Parathyroid adenoma (tissue), 2 donors: ENCODE measurements at regions not wholly inside any gene's neighbourhood (a gene's known extent, or its start where the extent isn't known, plus 50 kb on each side); places are given as distances from the start of the nearest gene placed in this dataset.
"Not testable (repeated sequence)": the region's sequence is repeated elsewhere in the genome, so short reads cannot be mapped to it uniquely, and the experiment has no call there.

ENCODE experiments used
- H2AFZ ChIP-seq: fragments of 300-600 bp; sonication (generic); one replicate; pipeline ENCODE4 v1.7.0; 2017; ENCODE audit warnings: antibody characterized with exemption, mild to moderate bottlenecking
- H3K27ac ChIP-seq: fragments of 300-600 bp; sonication (generic); one replicate; pipeline ENCODE4 v1.7.0; 2017
- H3K27me3 ChIP-seq: fragments of 300-600 bp; sonication (generic); one replicate; pipeline ENCODE4 v1.7.0; 2017; ENCODE audit warnings: low read length; ENCODE audit not compliant: control insufficient read depth, insufficient read depth
- H3K36me3 ChIP-seq: fragments of 300-600 bp; sonication (generic); one replicate; pipeline ENCODE4 v1.7.0; 2017; ENCODE audit warnings: low read length; ENCODE audit not compliant: control insufficient read depth, insufficient read depth
- H3K4me1 ChIP-seq: fragments of 300-600 bp; sonication (generic); one replicate; pipeline ENCODE4 v1.7.0; 2017; ENCODE audit warnings: control low read depth
- H3K4me2 ChIP-seq: fragments of 300-600 bp; sonication (generic); one replicate; pipeline ENCODE4 v1.7.0; 2017; ENCODE audit warnings: low read length
- H3K4me3 ChIP-seq: fragments of 300-600 bp; sonication (generic); one replicate; pipeline ENCODE4 v1.7.0; 2017; ENCODE audit warnings: low read depth, low read length
- H3K79me2 ChIP-seq: fragments of 300-600 bp; sonication (generic); one replicate; pipeline ENCODE4 v1.7.0; 2017; ENCODE audit warnings: control low read depth
- H3K9ac ChIP-seq: fragments of 300-600 bp; sonication (generic); one replicate; pipeline ENCODE4 v1.7.0; 2017; ENCODE audit warnings: mild to moderate bottlenecking
- H3K9me3 ChIP-seq: fragments of 300-600 bp; sonication (generic); one replicate; pipeline ENCODE4 v1.7.0; 2017; ENCODE audit warnings: low read length; ENCODE audit not compliant: control insufficient read depth
- TF ChIP-seq, protein P1 (sequence below): fragments of 300-600 bp; sonication (generic); IDR thresholded peaks from one replicate; pipeline ENCODE4 v1.7.0; 2017; ENCODE audit warnings: antibody characterized with exemption, mild to moderate bottlenecking
- donor health status: primary hyperparathyroidism.

- H3K79me2 ChIP-seq, result no peaks in the 10 kb centered on the region
- H3K9ac ChIP-seq, result no peak overlapping the region
- H3K4me3 ChIP-seq, result no peak overlapping the region
- H3K36me3 ChIP-seq, result no peaks in the 10 kb centered on the region
- TF ChIP-seq, protein P1, sequence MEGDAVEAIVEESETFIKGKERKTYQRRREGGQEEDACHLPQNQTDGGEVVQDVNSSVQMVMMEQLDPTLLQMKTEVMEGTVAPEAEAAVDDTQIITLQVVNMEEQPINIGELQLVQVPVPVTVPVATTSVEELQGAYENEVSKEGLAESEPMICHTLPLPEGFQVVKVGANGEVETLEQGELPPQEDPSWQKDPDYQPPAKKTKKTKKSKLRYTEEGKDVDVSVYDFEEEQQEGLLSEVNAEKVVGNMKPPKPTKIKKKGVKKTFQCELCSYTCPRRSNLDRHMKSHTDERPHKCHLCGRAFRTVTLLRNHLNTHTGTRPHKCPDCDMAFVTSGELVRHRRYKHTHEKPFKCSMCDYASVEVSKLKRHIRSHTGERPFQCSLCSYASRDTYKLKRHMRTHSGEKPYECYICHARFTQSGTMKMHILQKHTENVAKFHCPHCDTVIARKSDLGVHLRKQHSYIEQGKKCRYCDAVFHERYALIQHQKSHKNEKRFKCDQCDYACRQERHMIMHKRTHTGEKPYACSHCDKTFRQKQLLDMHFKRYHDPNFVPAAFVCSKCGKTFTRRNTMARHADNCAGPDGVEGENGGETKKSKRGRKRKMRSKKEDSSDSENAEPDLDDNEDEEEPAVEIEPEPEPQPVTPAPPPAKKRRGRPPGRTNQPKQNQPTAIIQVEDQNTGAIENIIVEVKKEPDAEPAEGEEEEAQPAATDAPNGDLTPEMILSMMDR, result no peak
- H3K27me3 ChIP-seq, result no peaks in the 10 kb centered on the region
- H2AFZ ChIP-seq, result no peak overlapping the region
- H3K9me3 ChIP-seq, result no peaks in the 10 kb centered on the region
- H3K4me2 ChIP-seq, result no peak overlapping the region
- no peak overlapping the region for H3K27ac ChIP-seq
- peaks cover 32% of the 10 kb centered on the region for H3K4me1 ChIP-seq
Observed at GRCh38 chr10:44280226-44281014, 104.5 kb downstream of the CXCL12 start.

DNA sequence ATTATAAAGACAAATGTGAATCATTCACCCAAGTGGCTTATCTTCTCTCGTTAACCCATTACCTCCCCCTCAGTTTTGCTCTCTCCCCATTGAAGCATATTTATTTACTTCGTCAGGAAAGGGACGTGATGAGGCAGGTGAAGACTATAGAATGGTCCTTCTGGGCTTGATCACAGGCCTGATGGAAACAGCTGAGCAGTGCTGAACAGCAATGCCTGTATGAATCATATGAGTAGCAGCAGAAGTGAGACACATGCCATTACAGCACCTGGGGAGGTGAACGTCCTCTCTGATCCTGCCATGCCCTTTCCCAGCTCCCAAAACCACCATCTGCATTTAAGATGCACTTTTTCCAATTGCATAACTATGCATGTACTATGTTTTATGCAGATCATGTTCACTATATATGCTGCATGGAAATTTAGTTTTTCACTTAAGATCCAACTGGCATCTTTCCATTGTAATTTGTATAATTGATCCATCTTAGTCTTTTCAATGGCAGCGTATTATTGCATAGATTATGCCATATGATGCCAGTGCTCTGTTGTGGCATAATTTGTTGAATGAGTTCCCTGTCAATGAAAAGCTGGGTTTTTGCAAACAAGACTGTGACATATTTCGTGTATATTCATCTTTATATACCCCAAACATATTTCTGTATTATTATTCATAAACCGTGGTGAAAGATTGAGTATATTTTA is 105.3 kb downstream of the CXCL12 start:
- no peaks in the 10 kb centered on the region for H3K36me3 ChIP-seq
- no peak overlapping the region for H3K9ac ChIP-seq
- H3K4me2 ChIP-seq, result no peak overlapping the region
- H3K9me3 ChIP-seq, result no peaks in the 10 kb centered on the region
- no peak overlapping the region for H2AFZ ChIP-seq
- TF ChIP-seq, protein P1, result no peak
- H3K4me3 ChIP-seq, result no peak overlapping the region
- H3K4me1 ChIP-seq, result peaks cover 28% of the 10 kb centered on the region
- no peak overlapping the region for H3K27ac ChIP-seq
- H3K79me2 ChIP-seq, result no peaks in the 10 kb centered on the region
- no peaks in the 10 kb centered on the region for H3K27me3 ChIP-seq

DNA sequence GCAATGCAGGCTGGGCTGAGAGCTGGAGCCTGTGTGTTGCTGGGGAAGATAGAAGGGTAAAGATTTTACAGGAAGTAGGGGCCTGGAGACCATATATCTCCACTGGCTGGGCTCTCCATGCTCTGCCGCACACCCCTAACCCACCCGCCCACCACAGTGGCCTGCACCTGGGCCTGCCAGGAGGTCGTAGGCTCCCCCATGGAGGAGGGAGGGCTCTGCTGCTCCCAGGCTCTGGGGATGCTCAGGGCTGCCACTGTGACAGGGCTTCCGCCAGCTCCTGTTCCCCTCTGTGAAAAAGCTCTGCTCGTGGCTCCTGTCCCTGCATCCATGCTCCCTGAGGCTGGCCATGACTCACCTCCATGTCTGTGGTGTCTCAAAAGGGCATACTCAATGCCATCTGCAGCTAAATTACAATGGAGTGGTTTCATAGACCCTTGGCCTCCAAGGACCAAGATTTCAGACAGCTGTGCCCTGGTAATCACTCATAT is 106.0 kb downstream of the CXCL12 start:
- Histone ChIP-seq H2AFZ (peak overlapping the region; percentile 79), H3K27ac (peak overlapping the region; percentile 55), H3K4me3 (no peak overlapping the region), H3K4me2 (no peak overlapping the region), H3K79me2 (no peaks in the 10 kb centered on the region), H3K9ac (no peak overlapping the region), H3K36me3 (no peaks in the 10 kb centered on the region), H3K27me3 (no peaks in the 10 kb centered on the region), H3K4me1 (peaks cover 24% of the 10 kb centered on the region), H3K9me3 (no peaks in the 10 kb centered on the region)
- TF ChIP-seq, protein P1, result no peak

DNA sequence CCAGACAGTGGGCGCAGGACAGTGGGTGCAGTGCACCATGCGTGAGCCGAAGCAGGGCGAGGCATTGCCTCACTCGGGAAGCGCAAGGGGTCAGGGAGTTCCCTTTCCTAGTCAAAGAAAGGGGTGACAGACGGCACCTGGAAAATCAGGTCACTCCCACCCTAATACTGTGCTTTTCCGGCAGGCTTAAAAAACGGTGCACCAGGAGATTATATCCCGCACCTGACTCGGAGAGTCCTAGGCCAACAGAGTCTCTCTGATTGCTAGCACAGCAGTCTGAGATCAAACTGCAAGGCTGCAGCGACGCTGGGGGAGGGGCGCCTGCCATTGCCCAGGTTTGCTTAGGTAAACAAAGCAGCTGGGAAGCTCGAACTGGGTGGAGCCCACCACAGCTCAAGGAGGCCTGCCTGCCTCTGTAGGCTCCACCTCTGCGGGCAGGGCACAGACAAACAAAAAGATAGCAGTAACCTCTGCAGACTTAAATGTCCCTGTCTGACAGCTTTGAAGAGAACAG is 116.4 kb downstream of the CXCL12 start:
- not testable (repeated sequence) for H3K36me3 ChIP-seq, H3K79me2 ChIP-seq, H3K4me2 ChIP-seq, H3K27me3 ChIP-seq, H3K4me3 ChIP-seq, H3K27ac ChIP-seq, H3K9ac ChIP-seq, H3K9me3 ChIP-seq, H2AFZ ChIP-seq, H3K4me1 ChIP-seq

GRCh38 chr10:44267007-44267406 is 117.9 kb downstream of the CXCL12 start:
- Histone ChIP-seq H3K36me3 (no peaks in the 10 kb centered on the region), H2AFZ (no peak overlapping the region), H3K27ac (no peak overlapping the region), H3K4me3 (no peak overlapping the region), H3K4me1 (peaks cover 8% of the 10 kb centered on the region), H3K27me3 (no peaks in the 10 kb centered on the region), H3K9ac (no peak overlapping the region), H3K79me2 (no peaks in the 10 kb centered on the region), H3K4me2 (no peak overlapping the region), H3K9me3 (no peaks in the 10 kb centered on the region)
- TF ChIP-seq, protein P1, result no peak
